ENCODE measurements at regions not wholly inside any gene's neighbourhood (a gene's known extent, or its start where the extent isn't known, plus 50 kb on each side); places are given as distances from the start of the nearest gene placed in this dataset.
A peak's percentile ranks its signal among the peaks of the same experiment; 100 is the strongest.

DNA sequence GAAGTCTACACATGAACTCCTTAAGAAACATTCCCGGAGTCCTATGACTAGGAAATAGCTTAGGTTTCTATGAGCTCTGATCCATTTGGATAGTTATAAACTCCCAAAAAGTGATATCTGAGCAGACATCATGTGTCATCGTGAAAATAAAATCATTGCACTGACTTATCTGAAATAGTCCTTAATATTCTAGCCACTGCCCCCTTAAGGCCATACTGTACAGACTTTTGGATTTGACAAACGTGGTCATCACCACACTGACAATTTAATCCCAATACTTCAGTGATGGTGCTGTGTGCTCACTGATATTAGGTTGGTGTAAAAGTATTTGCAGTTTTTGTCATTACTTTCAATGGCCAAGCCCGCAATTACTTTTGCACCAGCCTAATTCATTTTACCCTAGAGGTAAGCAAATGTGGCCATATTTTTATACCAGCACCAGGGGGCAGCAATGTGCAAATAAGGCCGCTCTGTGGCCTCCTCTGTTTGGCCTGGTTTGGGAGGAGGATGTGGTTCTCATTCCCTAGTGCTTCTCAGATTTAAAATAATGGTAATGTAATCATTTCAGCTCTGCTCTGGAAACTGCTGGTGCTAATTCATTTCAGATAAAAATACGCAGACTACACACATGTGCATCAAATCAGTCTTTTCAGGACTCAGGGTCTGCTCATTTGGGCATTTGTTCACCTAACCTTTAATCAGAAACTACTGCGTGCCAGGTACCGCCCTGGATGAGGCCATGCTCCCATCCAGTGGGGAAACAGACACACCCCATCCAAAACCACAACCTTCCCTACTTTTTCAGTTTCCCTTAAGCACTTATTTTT is 196.4 kb upstream of the C1QTNF7 start:
- H3K36me3 ChIP-seq (ENCODE audit: low read length), result no peaks in the 10 kb centered on the region
- H4K20me1 ChIP-seq (ENCODE audit: low read depth, low read length), result no peaks in the 10 kb centered on the region
- no peak overlapping the region for H3K4me3 ChIP-seq (ENCODE audit: insufficient read depth, low read length, poor library complexity, severe bottlenecking)
- TF ChIP-seq EZH2phosphoT487 (conservative IDR thresholded peaks at IDR 0.05; ENCODE audit: low read length), result no peak
- TF ChIP-seq, protein P1, sequence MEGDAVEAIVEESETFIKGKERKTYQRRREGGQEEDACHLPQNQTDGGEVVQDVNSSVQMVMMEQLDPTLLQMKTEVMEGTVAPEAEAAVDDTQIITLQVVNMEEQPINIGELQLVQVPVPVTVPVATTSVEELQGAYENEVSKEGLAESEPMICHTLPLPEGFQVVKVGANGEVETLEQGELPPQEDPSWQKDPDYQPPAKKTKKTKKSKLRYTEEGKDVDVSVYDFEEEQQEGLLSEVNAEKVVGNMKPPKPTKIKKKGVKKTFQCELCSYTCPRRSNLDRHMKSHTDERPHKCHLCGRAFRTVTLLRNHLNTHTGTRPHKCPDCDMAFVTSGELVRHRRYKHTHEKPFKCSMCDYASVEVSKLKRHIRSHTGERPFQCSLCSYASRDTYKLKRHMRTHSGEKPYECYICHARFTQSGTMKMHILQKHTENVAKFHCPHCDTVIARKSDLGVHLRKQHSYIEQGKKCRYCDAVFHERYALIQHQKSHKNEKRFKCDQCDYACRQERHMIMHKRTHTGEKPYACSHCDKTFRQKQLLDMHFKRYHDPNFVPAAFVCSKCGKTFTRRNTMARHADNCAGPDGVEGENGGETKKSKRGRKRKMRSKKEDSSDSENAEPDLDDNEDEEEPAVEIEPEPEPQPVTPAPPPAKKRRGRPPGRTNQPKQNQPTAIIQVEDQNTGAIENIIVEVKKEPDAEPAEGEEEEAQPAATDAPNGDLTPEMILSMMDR (IDR thresholded peaks at IDR 0.05; ENCODE audit: insufficient read depth, low read length, poor library complexity, severe bottlenecking), result peak; percentile 48
- no peaks in the 10 kb centered on the region for H3K27me3 ChIP-seq (ENCODE audit: low read length)
- H3K4me2 ChIP-seq (ENCODE audit: low read depth, low read length, poor library complexity, severe bottlenecking), result no peak overlapping the region
- H3K27ac ChIP-seq (ENCODE audit: low read depth, low read length), result no peak overlapping the region
- H2AFZ ChIP-seq (ENCODE audit: low read depth, low read length, severe bottlenecking), result no peak overlapping the region
- no peaks in the 10 kb centered on the region for H3F3A ChIP-seq (ENCODE audit: insufficient read depth)
- H3K79me2 ChIP-seq (ENCODE audit: insufficient read depth, low read length), result no peaks in the 10 kb centered on the region
- no peaks in the 10 kb centered on the region for H3K9me3 ChIP-seq (ENCODE audit: insufficient read depth, low read length)
- no peaks in the 10 kb centered on the region for H3K9me2 ChIP-seq (replicated peaks; ENCODE audit: insufficient read depth, low read length)
- no peak overlapping the region for H3K9ac ChIP-seq (ENCODE audit: low read length)

DNA sequence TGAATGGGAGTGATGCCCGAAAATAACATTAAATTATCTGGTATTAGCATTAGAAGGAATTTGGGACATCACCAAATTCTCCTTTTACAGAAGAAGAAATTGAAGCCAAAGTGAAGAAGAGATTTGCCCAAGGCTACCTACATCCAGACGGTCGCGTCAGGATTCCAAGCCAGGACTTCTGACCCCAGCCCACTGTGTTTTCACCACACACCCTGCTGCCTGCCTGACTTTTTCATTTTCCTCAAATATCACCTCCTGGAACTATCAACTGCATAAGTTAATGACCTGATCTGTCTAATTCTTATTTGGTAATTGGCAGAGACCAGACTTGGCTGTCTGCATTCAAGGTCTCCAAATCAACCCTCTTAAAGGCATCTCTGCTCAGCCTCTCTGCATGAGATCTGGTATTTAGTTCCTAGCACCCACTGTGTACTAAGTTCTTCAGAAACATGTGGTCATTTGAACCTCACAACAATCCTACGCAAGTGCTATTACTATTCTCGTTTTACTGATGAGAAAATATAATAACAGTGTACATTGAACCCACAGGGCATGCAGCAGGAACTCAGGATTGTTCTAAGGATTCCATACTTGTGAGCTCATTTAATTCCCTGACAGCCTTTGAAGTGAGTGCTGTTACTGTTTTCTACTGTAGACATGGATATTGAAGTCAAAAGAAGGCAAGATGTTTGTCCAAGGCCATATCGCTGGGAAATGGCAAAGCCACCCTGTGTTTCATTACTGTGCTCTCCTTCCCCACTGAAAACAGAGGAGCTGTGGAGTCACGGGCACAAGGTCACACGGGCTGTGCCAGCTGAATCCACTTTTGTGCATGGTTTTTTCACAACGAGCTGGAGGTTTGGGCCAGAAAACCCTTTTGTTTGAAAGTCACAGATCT is 195.2 kb upstream of the C1QTNF7 start:
- Histone ChIP-seq H3K27ac (ENCODE audit: low read depth, low read length) (no peak overlapping the region), H4K20me1 (ENCODE audit: low read depth, low read length) (no peaks in the 10 kb centered on the region), H3K36me3 (ENCODE audit: low read length) (no peaks in the 10 kb centered on the region), H3K27me3 (ENCODE audit: low read length) (no peaks in the 10 kb centered on the region), H3F3A (ENCODE audit: insufficient read depth) (no peaks in the 10 kb centered on the region), H3K9ac (ENCODE audit: low read length) (no peak overlapping the region), H2AFZ (ENCODE audit: low read depth, low read length, severe bottlenecking) (no peak overlapping the region), H3K4me3 (ENCODE audit: insufficient read depth, low read length, poor library complexity, severe bottlenecking) (no peak overlapping the region), H3K9me3 (ENCODE audit: insufficient read depth, low read length) (no peaks in the 10 kb centered on the region), H3K4me2 (ENCODE audit: low read depth, low read length, poor library complexity, severe bottlenecking) (no peak overlapping the region), H3K9me2 (replicated peaks; ENCODE audit: insufficient read depth, low read length) (no peaks in the 10 kb centered on the region), H3K79me2 (ENCODE audit: insufficient read depth, low read length) (no peaks in the 10 kb centered on the region)
- TF ChIP-seq EZH2phosphoT487 (conservative IDR thresholded peaks at IDR 0.05; ENCODE audit: low read length), result no peak
- TF ChIP-seq, protein P1 (IDR thresholded peaks at IDR 0.05; ENCODE audit: insufficient read depth, low read length, poor library complexity, severe bottlenecking), result no peak

DNA sequence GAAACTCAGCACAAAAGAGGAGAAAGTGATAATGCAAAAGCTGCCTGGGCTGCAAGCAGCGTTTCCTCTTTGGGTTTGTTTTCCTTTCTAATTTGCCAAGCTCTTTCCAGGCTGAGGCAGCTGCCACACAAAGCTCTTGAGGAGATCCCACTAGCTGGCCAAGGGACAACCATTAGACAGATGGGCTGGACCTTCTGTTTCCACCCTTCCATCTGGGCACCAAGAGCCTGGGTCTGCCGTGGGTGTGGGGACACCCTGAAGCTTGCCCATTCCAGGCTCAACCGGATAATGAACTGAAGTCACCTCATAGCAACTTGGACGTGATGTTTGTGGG is 194.6 kb upstream of the C1QTNF7 start:
- Histone ChIP-seq H3K27ac (ENCODE audit: low read depth, low read length) (no peak overlapping the region), H2AFZ (ENCODE audit: low read depth, low read length, severe bottlenecking) (no peak overlapping the region), H3K9me3 (ENCODE audit: insufficient read depth, low read length) (no peaks in the 10 kb centered on the region), H3K36me3 (ENCODE audit: low read length) (no peaks in the 10 kb centered on the region), H3K4me2 (ENCODE audit: low read depth, low read length, poor library complexity, severe bottlenecking) (no peak overlapping the region), H3K79me2 (ENCODE audit: insufficient read depth, low read length) (no peaks in the 10 kb centered on the region), H4K20me1 (ENCODE audit: low read depth, low read length) (no peaks in the 10 kb centered on the region), H3K9ac (ENCODE audit: low read length) (no peak overlapping the region), H3K4me3 (ENCODE audit: insufficient read depth, low read length, poor library complexity, severe bottlenecking) (no peak overlapping the region), H3F3A (ENCODE audit: insufficient read depth) (no peaks in the 10 kb centered on the region), H3K9me2 (replicated peaks; ENCODE audit: insufficient read depth, low read length) (no peaks in the 10 kb centered on the region), H3K27me3 (ENCODE audit: low read length) (no peaks in the 10 kb centered on the region)
- TF ChIP-seq EZH2phosphoT487 (conservative IDR thresholded peaks at IDR 0.05; ENCODE audit: low read length), result no peak

All from SU-DHL-6 (cell line).